Chondrocyte (in vitro differentiated cells): ENCODE measurements at regions not wholly inside any gene's neighbourhood (a gene's known extent, or its start where the extent isn't known, plus 50 kb on each side); places are given as distances from the start of the nearest gene placed in this dataset.

Source experiments
- DNase-seq: peaks from one replicate; pipeline ENCODE4 v3.0.0; 2021; ENCODE audit warnings: mixed read lengths, low spot score
- H3K27ac Mint-ChIP-seq: one replicate; pipeline ENCODE4 v1.8.0; 2021; ENCODE audit warnings: mild to moderate bottlenecking, moderate library complexity, mixed read lengths; ENCODE audit not compliant: unreplicated experiment
- H3K27me3 Mint-ChIP-seq: 2 replicates; pipeline ENCODE4 v1.8.0; 2021; ENCODE audit warnings: low read depth, mixed read lengths
- H3K36me3 Mint-ChIP-seq: 2 replicates; pipeline ENCODE4 v1.8.0; 2021; ENCODE audit warnings: low read depth, mixed read lengths
- H3K4me1 Mint-ChIP-seq: 2 replicates; pipeline ENCODE4 v1.8.0; 2021; ENCODE audit warnings: low read depth, mild to moderate bottlenecking, mixed read lengths
- H3K4me3 Mint-ChIP-seq: one replicate; pipeline ENCODE4 v1.8.0; 2021; ENCODE audit warnings: mild to moderate bottlenecking, moderate library complexity, mixed read lengths; ENCODE audit not compliant: unreplicated experiment
- H3K9me3 Mint-ChIP-seq: 2 replicates; pipeline ENCODE4 v1.8.0; 2021; ENCODE audit warnings: low read depth, mixed read lengths
- CTCF ChIP-seq: fragments of 200-600 bp; sonication (generic); IDR thresholded peaks from 2 replicates; pipeline ENCODE4 v1.5.0; 2021; ENCODE audit warnings: antibody characterized with exemption, mild to moderate bottlenecking, moderate library complexity

- H3K36me3 Mint-ChIP-seq, result no peaks in the 10 kb centered on the region
- no peak for TF ChIP-seq CTCF
- DNase-seq, result no peak
- H3K9me3 Mint-ChIP-seq, result no peaks in the 10 kb centered on the region
- H3K27me3 Mint-ChIP-seq, result peaks cover 3% of the 10 kb centered on the region
- H3K27ac Mint-ChIP-seq, result no peak overlapping the region
- H3K4me3 Mint-ChIP-seq, result no peak overlapping the region
- no peaks in the 10 kb centered on the region for H3K4me1 Mint-ChIP-seq
Measured at GRCh38 chr3:180829409-180830405, 82.8 kb upstream of the FXR1 start.

GRCh38 chr3:180835501-180835900 is 77.0 kb upstream of the FXR1 start:
- H3K4me3 Mint-ChIP-seq, result no peak overlapping the region

GRCh38 chr3:180836766-180837165 is 75.7 kb upstream of the FXR1 start:
- no peak for DNase-seq
- Mint-ChIP-seq H3K27ac (no peak overlapping the region), H3K36me3 (no peaks in the 10 kb centered on the region), H3K4me1 (no peaks in the 10 kb centered on the region), H3K4me3 (no peak overlapping the region), H3K27me3 (peaks cover 7% of the 10 kb centered on the region), H3K9me3 (no peaks in the 10 kb centered on the region)
- no peak for TF ChIP-seq CTCF

More at GRCh38 chr3:180835501-180835900, 77.0 kb upstream of the FXR1 start:
- no peaks in the 10 kb centered on the region for H3K36me3 Mint-ChIP-seq
- H3K4me1 Mint-ChIP-seq, result no peaks in the 10 kb centered on the region
- H3K27ac Mint-ChIP-seq, result no peak overlapping the region
- H3K27me3 Mint-ChIP-seq, result peaks cover 7% of the 10 kb centered on the region
- no peak for TF ChIP-seq CTCF
- no peak for DNase-seq
- H3K9me3 Mint-ChIP-seq, result no peaks in the 10 kb centered on the region

- H3K9me3 Mint-ChIP-seq, result peaks cover 3% of the 10 kb centered on the region
- no peak for TF ChIP-seq CTCF
- no peak overlapping the region for H3K27ac Mint-ChIP-seq
Measured at GRCh38 chr3:180854887-180855286, 57.6 kb upstream of the FXR1 start.

GRCh38 chr3:180855364-180855763 is 57.1 kb upstream of the FXR1 start:
- no peaks in the 10 kb centered on the region for H3K4me1 Mint-ChIP-seq
- no peak for DNase-seq
- no peak overlapping the region for H3K4me3 Mint-ChIP-seq
- H3K9me3 Mint-ChIP-seq, result peaks cover 3% of the 10 kb centered on the region
- H3K27me3 Mint-ChIP-seq, result peaks cover 11% of the 10 kb centered on the region
- peak; percentile 50 for TF ChIP-seq CTCF
- no peak overlapping the region for H3K27ac Mint-ChIP-seq
- H3K36me3 Mint-ChIP-seq, result no peaks in the 10 kb centered on the region

More at GRCh38 chr3:180854887-180855286, 57.6 kb upstream of the FXR1 start:
- H3K27me3 Mint-ChIP-seq, result peaks cover 11% of the 10 kb centered on the region
- DNase-seq, result no peak
- no peaks in the 10 kb centered on the region for H3K4me1 Mint-ChIP-seq
- H3K36me3 Mint-ChIP-seq, result no peaks in the 10 kb centered on the region
- H3K4me3 Mint-ChIP-seq, result no peak overlapping the region
